Coronary artery (tissue), 2 donors: ENCODE measurements at regions not wholly inside any gene's neighbourhood (a gene's known extent, or its start where the extent isn't known, plus 50 kb on each side); places are given as distances from the start of the nearest gene placed in this dataset.
"Not testable (repeated sequence)": the region's sequence is repeated elsewhere in the genome, so short reads cannot be mapped to it uniquely, and the experiment has no call there.

Experiments used
- DNase-seq: peaks from one replicate; pipeline ENCODE4 v3.0.0-alpha.2; 2017; ENCODE audit warnings: low spot score
- H3K27ac ChIP-seq, 2 donors: fragments of 200-600 bp; sonication (generic); one replicate each; pipeline ENCODE4 v1.5.1; 2016 to 2019
- H3K4me3 ChIP-seq: fragments of 200-600 bp; sonication (generic); 2 replicates; pipeline ENCODE4 v1.5.1; 2016; ENCODE audit warnings: mild to moderate bottlenecking, moderate library complexity
- TF ChIP-seq, protein P1 (sequence below): fragments of 200-600 bp; sonication (generic); IDR thresholded peaks from one replicate; pipeline ENCODE4 v1.5.1; 2019; ENCODE audit warnings: antibody characterized with exemption

DNA sequence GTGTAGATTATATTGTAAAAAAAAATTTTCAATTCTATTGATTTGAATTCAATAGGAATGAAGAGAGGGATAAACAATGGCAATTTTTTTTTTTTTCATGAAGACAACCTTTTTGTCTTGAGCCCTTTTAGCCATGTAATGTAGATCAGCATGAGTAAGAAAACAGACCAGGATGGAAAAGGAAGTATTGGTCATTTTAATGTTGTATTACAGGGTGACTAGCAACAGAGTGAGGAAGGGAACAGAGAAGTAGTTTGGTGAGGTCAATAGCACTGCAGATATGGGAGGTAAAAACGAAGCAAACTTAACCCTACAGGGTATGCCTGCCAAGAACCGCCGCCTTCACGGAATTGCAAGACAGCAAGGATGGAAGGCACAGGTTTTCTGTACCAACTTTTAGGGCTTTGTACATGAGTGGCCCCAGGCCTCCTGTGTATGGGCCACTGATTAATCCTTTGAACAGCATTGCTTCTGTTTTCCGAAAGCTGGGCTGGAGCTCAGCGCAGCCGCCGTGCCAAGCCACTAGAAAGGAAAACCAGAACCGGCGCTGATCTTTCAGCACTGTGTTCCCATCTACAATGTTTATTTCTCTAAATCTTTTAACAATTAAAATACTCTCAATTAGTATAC, 383.7 kb downstream of the CENPW start:
- TF ChIP-seq, protein P1, sequence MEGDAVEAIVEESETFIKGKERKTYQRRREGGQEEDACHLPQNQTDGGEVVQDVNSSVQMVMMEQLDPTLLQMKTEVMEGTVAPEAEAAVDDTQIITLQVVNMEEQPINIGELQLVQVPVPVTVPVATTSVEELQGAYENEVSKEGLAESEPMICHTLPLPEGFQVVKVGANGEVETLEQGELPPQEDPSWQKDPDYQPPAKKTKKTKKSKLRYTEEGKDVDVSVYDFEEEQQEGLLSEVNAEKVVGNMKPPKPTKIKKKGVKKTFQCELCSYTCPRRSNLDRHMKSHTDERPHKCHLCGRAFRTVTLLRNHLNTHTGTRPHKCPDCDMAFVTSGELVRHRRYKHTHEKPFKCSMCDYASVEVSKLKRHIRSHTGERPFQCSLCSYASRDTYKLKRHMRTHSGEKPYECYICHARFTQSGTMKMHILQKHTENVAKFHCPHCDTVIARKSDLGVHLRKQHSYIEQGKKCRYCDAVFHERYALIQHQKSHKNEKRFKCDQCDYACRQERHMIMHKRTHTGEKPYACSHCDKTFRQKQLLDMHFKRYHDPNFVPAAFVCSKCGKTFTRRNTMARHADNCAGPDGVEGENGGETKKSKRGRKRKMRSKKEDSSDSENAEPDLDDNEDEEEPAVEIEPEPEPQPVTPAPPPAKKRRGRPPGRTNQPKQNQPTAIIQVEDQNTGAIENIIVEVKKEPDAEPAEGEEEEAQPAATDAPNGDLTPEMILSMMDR: no peak
- Histone ChIP-seq H3K4me3 (no peak overlapping the region), H3K27ac (no peak overlapping the region)
- DNase-seq: no peak

DNA sequence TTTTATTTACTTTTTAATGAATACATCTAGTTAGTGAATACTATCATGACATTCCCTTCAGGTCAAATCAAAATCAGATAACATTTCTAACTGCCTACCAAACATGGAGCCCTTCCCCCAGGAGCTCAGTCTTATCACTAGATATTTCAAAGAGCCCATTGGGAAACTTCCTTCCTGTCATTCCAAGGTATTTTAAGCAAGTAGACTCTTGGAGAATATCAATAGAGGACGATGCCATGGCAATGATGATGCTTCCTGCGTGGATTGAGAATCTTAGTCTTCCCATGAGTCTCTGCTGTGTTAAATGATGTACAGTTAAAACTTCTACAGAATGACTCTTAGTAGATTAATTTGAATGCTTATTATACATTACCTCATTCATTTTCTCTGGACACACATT, 384.9 kb downstream of the CENPW start:
- no peak overlapping the region for H3K27ac ChIP-seq
- TF ChIP-seq, protein P1: no peak
- no peak overlapping the region for H3K4me3 ChIP-seq
- DNase-seq: no peak

DNA sequence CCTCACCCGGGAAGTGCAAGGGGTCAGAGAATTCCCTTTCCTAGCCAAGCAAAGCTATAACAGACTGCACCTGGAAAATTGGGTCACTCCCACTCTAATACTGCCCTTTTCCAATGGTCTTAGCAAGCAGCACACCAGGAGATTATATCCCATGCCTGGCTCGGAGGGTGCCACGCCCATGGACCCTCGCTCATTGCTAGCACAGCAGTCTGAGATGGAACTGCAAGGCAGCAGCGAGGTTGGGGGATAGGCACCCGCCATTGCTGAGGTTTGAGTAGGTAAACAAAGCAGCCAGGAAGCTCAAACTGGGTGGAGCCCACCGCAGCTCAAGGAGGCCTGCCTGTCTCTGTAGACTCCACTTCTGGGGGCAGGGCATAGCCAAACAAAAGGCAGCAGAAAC, 386.5 kb downstream of the CENPW start:
- H3K27ac ChIP-seq, DNase-seq: not testable (repeated sequence)

DNA sequence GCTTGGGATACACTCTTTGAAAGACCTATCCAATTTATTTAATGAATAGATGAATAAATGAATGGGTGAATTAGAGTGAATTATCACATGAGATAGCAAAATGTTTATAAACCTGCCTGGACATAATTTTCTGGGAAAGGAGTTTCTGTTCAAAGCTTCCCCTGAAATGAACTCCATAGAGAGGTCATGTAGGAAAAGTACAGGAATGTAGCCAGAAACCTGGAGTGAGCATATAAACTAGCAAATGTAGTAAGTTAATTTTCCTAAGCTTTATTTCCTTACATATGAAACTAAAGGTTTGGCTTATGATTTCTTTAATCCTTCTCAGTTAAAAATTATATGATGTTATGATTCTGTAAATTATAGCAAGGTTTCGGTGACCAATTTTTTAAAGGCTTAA, 380.3 kb upstream of the RSPO3 start:
- Histone ChIP-seq H3K27ac (no peak overlapping the region), H3K4me3 (no peak overlapping the region)
- TF ChIP-seq, protein P1: no peak
- DNase-seq: no peak

More for the DNA sequence above, 386.5 kb downstream of the CENPW start:
- H3K4me3 ChIP-seq: not testable (repeated sequence)

GRCh38 chr6:126738641-126739040, 379.8 kb upstream of the RSPO3 start:
- H3K27ac ChIP-seq: no peak overlapping the region
- no peak for DNase-seq
- TF ChIP-seq, protein P1: no peak
- no peak overlapping the region for H3K4me3 ChIP-seq

DNA sequence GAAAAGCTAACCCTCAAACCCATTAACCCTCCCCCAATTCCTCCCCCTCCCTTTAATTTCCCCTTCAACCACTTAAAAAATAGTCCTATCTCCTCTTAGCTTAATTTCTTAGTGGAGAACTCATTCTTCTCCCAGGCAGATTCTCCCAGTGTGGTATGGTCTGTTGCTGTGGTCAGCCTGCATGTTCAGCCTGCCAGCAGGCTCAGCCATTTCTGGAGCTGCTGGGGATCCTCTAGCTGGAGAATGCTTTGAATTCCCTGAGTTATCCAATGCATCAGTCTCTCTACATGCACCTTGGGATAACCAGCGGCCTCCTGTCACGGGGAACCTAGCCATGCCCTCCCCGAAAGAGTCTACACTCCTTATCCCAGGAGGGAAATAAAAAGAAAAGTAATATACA, 375.4 kb upstream of the RSPO3 start:
- TF ChIP-seq, protein P1: no peak
- Histone ChIP-seq H3K4me3 (no peak overlapping the region), H3K27ac (no peak overlapping the region)
- DNase-seq: no peak

- no peak for DNase-seq
- Histone ChIP-seq H3K4me3 (no peak overlapping the region), H3K27ac (no peak overlapping the region)
- TF ChIP-seq, protein P1: no peak
Observed at GRCh38 chr6:126747728-126748540, 370.5 kb upstream of the RSPO3 start.
